B cell (primary cell): ENCODE measurements at regions not wholly inside any gene's neighbourhood (a gene's known extent, or its start where the extent isn't known, plus 50 kb on each side); places are given as distances from the start of the nearest gene placed in this dataset.

Source experiments
- CTCF ChIP-seq: fragments of 200-600 bp; IDR thresholded peaks from one replicate; pipeline ENCODE4 v1.8.0; 2022; ENCODE audit warnings: antibody characterized with exemption, mild to moderate bottlenecking
- EZH2 ChIP-seq: IDR thresholded peaks from 2 replicates; pipeline ENCODE4 v1.6.1; 2012; ENCODE audit warnings: borderline replicate concordance, low read depth, mild to moderate bottlenecking, moderate library complexity, low read length; ENCODE audit not compliant: insufficient read depth, poor library complexity, severe bottlenecking

- TF ChIP-seq CTCF (no peak), EZH2 (no peak)
Observed at GRCh38 chr2:7440977-7441376, 523.8 kb downstream of the RNF144A start.
